Kidney (tissue), 13 donors: ENCODE measurements at regions not wholly inside any gene's neighbourhood (a gene's known extent, or its start where the extent isn't known, plus 50 kb on each side); places are given as distances from the start of the nearest gene placed in this dataset.
A peak's percentile ranks its signal among the peaks of the same experiment; 100 is the strongest.

Experiments used
- DNase-seq, 5 donors: peaks; one replicate each; pipeline ENCODE4 v3.0.0-alpha.2; 2013 to 2020
- FAIRE-seq: peaks from 2 replicates; lab custom pipeline; 2012; peaks lifted over from hg19 to GRCh38; lab: Jason Lieb, UNC
- H3K27ac ChIP-seq, 2 donors: one replicate each; pipeline ENCODE4 v1.7.0; 2013; ENCODE audit warnings: low read depth in 2 of 2, low read length in 2 of 2, inconsistent platforms in 1 of 2
- H3K27me3 ChIP-seq: one replicate; pipeline ENCODE4 v1.7.1; 2013; ENCODE audit warnings: low read length, inconsistent platforms; ENCODE audit not compliant: control insufficient read depth, insufficient read depth
- H3K36me3 ChIP-seq, 3 donors: one replicate each; pipeline versions ENCODE4 v1.7.0 to v1.7.1; 2013; ENCODE audit warnings: low read length in 3 of 3, control low read depth in 1 of 3, inconsistent platforms in 1 of 3; ENCODE audit not compliant: insufficient read depth in 3 of 3, control insufficient read depth in 2 of 3
- H3K4me1 ChIP-seq, 3 donors: one replicate each; pipeline versions ENCODE4 v1.7.0 to v1.7.1; 2013; ENCODE audit warnings: low read length in 3 of 3, inconsistent platforms in 1 of 3, low read depth in 1 of 3; ENCODE audit not compliant: control insufficient read depth in 2 of 3, insufficient read depth in 2 of 3
- H3K4me3 ChIP-seq, 3 donors: one replicate each; pipeline versions ENCODE4 v1.7.0 to v1.8.1; 2013; ENCODE audit warnings: low read length in 3 of 3, control low read depth in 1 of 3, inconsistent platforms in 1 of 3
- H3K9ac ChIP-seq, 3 donors: one replicate each; pipeline versions ENCODE4 v1.7.0 to v1.7.1; 2013; ENCODE audit warnings: low read length in 3 of 3, control low read depth in 1 of 3, inconsistent platforms in 1 of 3
- H3K9me3 ChIP-seq, 3 donors: one replicate each; pipeline versions ENCODE4 v1.7.0 to v1.7.1; 2013; ENCODE audit warnings: low read length in 3 of 3, control low read depth in 1 of 3, inconsistent platforms in 1 of 3; ENCODE audit not compliant: control insufficient read depth in 2 of 3, insufficient read depth in 1 of 3
- CTCF ChIP-seq: IDR thresholded peaks from 3 replicates; pipeline ENCODE4 v1.5.1; 2012; ENCODE audit warnings: mild to moderate bottlenecking, moderate library complexity, borderline replicate concordance; ENCODE audit not compliant: insufficient read depth; ENCODE audit errors: extremely low read depth
- intact Hi-C: fragments of 100-400 bp; cut with DNase I; formaldehyde crosslinking; loops from one replicate; pipeline ENCODE4 v1.11.1; 2022
- donor health status: control.
- donor health status: control.
- donor health status: control.
- donor health status: control.
- donor health status: control.
- donor health status: DM: yes; HTN: yes; CAD: no.
- donor health status: Normal renal cell carcinoma (clear cell type).

DNA sequence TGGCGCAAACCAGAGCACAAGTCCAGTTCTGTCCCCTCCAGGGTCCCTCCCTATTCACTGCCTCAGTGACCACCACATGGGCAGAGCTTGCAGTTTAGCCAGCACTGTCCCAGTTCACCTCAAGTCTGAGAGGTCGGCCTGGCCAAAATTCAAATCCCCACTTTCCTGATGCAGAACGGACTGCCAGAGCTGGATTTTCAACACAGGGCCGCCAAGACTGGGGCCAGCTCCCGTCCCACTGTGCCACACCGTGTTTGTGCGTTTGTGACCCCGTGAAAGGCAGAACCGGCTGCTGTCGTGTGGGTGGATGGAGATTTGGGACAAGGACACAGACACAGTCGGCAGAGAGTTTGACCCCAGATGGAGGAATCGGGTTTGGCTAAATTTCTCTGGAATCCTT, 176.7 kb downstream of the URI1 start:
- DNase-seq (peak in 1 of 5 donors; percentile 27), FAIRE-seq (no peak)
- no peak overlapping the region for H3K27ac ChIP-seq
- TF ChIP-seq CTCF, result no peak
- H3K4me3 ChIP-seq, result no peak overlapping the region
- H3K36me3 ChIP-seq, result no peaks in the 10 kb centered on the region
- H3K9ac ChIP-seq, result no peak overlapping the region
- peaks cover 0 to 4% (median 0%) of the 10 kb centered on the region in 3 donors for H3K9me3 ChIP-seq
- intact Hi-C loops, result no loop called here
- H3K4me1 ChIP-seq, result peaks cover 0 to 3% (median 0%) of the 10 kb centered on the region in 3 donors
- H3K27me3 ChIP-seq, result peaks cover 5% of the 10 kb centered on the region

- Histone ChIP-seq H3K27ac (no peak overlapping the region), H3K9me3 (peaks cover 0 to 4% (median 0%) of the 10 kb centered on the region in 3 donors), H3K4me1 (peaks cover 0 to 3% (median 0%) of the 10 kb centered on the region in 3 donors), H3K36me3 (no peaks in the 10 kb centered on the region), H3K4me3 (no peak overlapping the region), H3K27me3 (peaks cover 5% of the 10 kb centered on the region), H3K9ac (no peak overlapping the region)
- FAIRE-seq, result no peak
- DNase-seq, result peak in 1 of 5 donors; percentile 33
- intact Hi-C loops, result no loop called here
- TF ChIP-seq CTCF, result no peak
Observed at GRCh38 chr19:30119180-30119908, 177.3 kb downstream of the URI1 start.

DNA sequence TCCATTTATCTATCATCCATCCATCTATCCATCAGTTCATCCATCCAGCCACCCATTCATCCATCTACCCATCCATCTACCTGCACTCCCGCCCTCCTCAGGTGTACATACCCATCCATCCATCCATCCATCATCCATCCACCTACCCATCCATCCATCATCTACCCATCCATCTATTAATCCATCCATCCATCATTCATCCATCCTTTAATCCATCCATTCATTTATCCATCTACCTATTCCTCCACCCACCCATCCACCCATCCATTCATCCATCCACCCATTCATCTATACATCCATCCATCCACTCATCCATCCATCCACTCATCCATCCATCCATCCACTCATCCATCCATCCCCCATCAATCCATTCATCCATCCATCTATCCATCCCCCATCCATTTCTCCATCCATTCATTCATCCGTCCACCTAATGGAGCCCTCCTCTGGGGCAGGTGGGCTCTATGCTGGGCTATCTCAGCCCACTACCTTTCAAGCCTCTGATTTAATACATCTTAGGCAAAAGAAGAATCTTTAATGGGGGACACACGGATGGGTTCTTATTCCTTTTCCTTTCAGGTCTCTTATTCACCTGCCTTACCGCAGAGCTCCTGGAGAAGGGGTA, 178.9 kb downstream of the URI1 start:
- Histone ChIP-seq H3K27ac (no peak overlapping the region), H3K27me3 (peaks cover 4% of the 10 kb centered on the region)
- no peak for TF ChIP-seq CTCF

More for the DNA sequence above, 178.9 kb downstream of the URI1 start:
- no peak for FAIRE-seq
- peaks cover 0 to 3% (median 0%) of the 10 kb centered on the region in 3 donors for H3K4me1 ChIP-seq
- intact Hi-C loops, result no loop called here
- H3K4me3 ChIP-seq, result no peak overlapping the region
- no peak for DNase-seq
- no peak overlapping the region for H3K9ac ChIP-seq
- H3K9me3 ChIP-seq, result peaks cover 0 to 2% (median 0%) of the 10 kb centered on the region in 3 donors
- no peaks in the 10 kb centered on the region for H3K36me3 ChIP-seq
